SKM-1 treated with dmso at 0.1 percent for 144 hours (cell line): ENCODE measurements at regions not wholly inside any gene's neighbourhood (a gene's known extent, or its start where the extent isn't known, plus 50 kb on each side); places are given as distances from the start of the nearest gene placed in this dataset.

Source experiments
- DNase-seq: peaks from one replicate; lab custom pipeline; 2025; ENCODE audit not compliant: unreplicated experiment; lab: John Stamatoyannopoulos, UW

DNA sequence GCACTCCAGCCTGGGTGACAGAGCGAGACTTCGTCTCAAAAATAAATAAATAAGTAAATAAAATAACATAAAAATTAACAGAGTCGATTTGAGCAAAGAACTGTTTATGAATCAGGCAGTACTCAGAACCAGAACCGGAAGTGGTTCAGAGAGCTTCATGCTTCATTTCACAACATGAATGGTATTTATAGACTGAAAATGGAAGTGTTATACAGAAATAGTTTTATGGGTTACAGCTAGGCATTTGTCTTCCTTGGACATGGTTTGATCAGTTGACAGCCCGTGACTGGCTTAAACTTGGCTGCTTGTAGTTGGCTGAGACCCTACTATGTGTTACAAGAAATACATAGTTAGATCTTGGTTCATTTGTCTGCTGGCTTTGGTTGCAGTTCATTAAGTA lies 216.0 kb upstream of the MCTP2 start:
- DNase-seq: no peak

DNA sequence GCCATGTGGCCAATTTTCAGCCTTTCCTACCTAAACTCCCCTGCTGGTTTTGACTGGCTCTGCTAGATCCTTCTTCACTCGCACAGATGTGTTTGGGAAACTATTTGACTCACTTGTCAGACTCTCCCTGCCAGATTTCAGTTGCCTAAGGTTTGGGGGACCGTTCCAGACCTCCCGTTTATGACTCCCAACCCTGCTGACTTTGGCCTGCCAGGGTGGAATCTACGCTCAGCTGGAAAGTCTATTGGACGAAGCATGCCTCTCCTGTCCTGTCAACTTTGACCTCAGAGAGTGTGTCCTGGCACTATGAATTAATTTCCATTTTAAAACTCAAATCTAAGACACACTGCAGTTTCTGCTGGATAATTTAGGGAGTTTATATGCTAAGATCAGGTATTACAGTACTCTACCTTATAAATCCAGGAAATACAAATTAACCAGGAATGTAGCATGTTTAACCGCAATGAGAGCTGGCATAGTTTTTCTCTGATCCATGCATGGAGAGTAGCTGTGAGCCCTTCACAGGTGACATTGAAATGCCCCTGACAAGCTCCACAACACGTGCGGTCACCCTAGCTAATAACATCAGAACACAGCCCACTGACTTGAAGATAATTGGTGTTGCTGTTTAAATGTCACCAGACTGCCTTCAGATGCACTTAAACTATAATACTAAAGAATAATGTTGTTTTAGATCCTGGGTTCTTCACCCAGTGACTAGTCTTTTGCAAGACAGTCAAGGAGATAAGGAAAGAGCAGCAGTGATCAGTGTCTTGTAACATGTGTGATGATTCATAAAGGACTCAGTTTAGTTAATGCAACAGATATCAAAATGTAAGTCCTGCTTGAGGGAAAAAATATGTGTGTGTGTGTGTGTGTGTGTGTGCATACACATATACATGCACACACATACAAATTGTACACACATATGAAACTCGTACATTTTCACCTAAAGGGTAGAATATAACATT lies 223.0 kb upstream of the MCTP2 start:
- no peak for DNase-seq

DNA sequence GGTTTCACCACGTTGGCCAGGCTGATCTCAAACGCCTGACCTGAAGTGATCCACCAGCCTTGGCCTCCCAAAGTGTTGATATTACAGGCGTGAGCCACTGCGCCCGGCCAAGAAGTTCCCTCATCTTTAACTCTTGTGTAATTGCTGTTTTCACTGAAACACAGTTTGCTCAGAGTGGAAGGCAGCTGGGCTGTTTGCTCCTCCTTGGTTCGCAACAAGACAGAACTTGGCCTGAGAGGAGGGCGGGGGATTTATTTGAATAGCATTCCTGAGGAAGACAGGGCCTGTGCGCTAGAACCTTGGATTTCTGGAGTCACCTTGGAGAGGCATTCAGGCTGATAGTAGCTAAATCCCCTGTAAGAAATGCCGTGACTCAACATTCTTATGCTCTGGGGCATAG lies 226.7 kb upstream of the MCTP2 start:
- no peak for DNase-seq

DNA sequence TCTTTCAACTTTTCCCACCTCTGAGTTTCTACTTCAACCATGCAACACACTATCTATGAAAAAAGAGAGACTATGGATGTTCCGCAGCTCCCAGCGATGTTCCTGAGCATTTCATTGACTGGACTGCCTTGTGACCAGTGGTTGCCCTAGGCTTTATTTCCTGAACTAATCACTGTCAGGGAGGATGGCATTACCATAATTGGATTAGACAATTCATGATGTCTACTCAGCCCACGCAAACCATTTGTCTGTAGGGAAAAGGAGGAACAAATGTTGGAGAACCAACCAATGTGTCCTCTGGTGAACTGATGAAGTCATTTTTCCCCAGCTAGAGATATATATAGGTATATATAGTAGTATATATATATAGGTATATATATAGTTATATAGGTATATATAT lies 229.3 kb upstream of the MCTP2 start:
- DNase-seq: no peak

DNA sequence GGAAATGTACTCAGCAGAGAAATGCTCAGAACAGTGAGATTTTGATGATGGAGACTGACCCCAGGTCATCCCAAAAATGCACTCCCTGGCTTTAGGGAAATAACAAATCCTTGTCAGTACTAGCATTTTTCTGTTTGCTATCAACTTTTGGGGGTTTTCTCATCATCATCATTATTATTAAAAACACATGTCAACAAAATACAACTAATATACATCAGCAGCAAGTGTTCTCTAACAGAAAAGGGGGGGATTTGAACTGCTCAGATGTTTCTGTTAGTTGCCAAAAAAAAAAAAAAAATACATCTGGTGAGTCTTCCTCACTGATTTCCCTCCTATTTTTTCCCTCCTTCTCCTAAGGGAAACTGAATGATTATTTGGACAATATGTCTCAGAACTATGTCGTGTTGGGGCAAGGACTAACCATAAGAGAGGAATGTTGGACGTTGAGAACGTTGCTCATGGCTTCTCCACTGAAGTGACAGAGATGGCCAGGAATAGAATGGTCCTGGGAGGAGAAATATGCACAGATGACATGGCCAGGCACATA lies 230.0 kb upstream of the MCTP2 start:
- DNase-seq: no peak

DNA sequence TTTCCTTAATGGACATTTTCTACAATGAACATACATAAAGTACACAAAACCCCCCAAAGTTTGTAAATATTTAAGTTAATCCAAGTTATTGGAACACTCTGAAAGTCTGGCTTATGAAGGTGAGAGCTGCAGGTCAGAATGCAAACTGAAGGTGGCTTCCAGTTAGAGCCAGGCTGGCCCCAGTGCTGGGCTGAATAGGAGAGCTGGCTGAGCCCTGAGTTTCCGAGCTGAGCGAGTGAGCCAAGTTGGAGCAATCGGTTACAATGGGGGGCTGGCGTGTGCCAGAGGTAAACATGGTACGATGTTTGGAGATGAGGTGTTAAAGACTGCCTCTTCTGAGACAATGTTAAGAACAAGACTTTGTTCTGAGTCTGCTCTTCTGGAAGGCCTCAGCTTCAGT lies 230.8 kb upstream of the MCTP2 start:
- DNase-seq: no peak

DNA sequence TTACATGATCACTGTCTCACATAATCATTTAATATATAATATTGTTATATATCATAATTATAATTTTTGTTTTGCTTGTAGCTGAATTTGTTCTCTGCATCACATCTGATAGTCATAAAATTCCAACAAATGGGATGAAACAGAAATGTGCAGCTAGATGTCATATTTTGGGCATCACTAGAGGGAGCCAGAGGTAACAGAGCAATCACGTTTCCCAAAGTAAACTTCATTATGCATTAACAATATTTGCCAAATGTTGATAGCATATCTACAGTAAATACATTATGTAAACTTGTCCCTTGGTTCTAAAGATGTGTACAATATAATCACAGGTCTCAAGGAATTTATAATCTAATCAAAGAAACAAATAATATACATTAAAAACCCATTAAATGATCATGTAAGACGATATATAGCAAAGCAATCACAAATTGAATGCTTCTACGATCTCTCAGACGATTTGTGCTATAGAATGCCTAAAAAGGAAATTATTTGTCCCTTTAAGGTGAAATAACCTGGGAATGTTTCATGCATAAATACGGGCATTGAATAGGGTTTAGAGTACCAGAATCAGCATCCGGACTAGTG lies 234.2 kb upstream of the MCTP2 start:
- no peak for DNase-seq

DNA sequence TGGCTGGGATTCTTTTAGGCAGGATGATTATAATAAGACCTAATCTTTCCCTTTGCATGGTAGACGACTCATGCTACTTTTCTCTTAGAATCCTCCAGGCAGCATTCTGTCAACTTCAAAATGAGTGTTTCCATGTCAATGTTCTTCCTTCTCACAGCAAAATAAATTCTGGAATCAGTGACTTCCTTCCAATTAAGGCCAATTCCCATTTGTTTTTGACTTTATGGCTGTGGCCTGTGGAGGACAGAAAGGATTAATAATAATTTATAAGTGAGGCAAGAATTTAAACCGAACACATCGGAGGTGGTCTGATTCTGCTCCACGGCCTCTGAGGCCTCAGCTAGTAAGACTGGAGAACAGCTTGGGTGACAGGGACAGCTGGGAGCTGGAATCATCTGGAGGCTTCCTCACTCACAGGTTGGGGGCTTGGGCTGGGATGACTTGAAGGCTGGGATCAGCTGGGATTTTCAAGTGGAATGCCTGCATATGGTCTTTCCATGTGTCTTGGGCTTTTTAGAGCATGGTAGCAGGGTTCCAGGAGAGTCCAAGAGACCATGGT lies 241.8 kb upstream of the MCTP2 start:
- no peak for DNase-seq

DNA sequence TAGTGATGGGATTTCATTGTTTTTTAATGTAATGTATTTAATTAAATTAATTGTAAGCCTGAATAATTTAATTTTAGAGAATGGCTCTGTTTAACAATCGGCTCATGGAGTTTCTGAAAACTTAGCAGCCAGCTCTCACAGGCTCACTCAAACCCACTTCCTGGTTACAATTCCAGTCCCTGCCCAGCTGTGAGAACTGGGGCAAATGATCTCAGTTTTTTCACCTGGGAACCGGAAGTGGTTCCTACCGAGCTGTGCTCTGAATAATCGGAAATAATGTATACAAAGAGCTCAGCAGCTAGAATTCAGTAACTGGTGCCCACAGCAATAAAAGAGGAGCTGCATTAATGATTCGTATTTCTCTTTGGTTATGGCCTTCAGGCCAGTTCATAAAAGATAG lies 244.3 kb upstream of the MCTP2 start:
- DNase-seq: no peak

DNA sequence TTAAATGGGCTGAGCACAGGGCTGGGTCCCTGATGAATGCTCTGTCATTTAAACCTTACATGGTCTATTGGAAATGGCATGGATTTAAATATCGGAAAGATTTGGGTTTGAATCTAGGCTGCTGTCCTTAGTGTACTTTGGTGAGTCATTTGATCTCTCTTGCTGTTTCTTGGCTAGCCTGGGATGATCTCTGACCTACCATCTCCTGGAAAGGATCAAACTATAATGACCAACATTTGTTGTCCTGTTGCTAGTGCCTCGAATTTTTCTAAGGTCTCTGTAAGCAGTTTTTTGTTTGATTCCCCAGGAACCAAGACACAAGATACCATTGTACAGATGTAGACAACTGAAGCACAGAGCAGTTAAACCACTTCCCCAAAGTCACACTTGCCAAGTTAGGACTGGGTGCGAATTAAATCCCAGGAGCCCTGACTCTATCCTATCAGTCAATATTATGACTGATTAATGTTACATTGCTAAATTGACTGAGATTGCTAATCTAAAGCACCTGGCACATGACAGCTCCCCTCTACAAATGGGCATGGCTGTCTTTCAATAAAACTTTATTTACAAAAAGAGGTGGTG lies 244.9 kb upstream of the MCTP2 start:
- no peak for DNase-seq

DNA sequence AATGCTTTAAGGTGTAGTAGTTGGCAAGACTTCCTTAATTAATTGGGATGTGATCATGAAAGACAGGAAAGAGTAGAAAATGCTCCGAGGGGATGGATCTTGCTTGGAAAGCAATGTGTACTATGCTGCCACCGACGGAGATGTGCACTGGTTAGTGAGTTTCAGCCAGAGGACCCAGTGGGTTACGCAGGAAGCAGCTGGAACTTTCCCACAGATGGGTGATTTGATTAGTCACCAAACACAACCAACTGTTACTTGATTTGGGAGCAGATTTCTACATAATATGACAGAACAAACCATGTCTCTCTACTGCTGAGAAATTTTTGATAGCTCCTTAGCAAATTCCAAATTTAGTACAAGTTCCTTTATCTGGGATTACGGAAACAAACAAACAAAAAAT lies 245.4 kb upstream of the MCTP2 start:
- DNase-seq: no peak

DNA sequence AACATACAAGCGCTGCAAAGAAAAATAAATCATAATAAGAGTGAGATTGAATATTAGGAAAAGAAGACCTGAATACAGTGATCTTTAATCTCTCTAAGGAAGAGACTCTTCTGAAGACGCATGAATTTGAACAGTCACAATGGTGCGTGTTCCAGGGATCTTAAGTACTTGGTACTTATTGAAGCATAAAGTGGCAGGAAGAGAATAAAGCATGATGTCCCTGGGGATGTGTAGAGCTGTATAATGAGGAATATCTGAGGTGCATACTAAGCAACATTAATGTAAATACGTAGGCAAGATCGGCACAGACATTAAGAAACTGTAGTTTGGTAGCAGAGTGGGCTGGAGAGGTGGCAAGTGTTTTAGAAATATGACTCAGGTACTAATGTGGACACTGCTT lies 246.2 kb upstream of the MCTP2 start:
- no peak for DNase-seq

DNA sequence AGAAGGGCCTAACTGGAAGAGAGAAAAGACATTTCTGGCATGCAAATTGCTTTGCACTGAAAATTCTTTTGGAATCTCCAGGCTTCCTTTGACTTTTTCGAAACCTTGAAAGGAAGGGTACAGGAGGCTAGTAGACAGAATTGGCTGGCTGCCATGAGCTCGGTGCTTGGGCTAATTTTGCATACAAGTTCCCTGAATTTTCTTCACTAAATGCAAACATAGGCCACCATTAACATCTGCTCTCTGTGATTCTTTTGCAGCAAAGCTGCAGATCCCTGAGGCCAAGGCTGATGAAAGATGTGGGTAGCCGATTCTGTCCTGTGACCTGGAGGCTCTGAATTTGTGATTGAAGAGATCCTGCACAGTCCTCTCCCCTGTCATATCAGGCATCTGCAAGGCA lies 247.8 kb upstream of the MCTP2 start:
- DNase-seq: no peak

DNA sequence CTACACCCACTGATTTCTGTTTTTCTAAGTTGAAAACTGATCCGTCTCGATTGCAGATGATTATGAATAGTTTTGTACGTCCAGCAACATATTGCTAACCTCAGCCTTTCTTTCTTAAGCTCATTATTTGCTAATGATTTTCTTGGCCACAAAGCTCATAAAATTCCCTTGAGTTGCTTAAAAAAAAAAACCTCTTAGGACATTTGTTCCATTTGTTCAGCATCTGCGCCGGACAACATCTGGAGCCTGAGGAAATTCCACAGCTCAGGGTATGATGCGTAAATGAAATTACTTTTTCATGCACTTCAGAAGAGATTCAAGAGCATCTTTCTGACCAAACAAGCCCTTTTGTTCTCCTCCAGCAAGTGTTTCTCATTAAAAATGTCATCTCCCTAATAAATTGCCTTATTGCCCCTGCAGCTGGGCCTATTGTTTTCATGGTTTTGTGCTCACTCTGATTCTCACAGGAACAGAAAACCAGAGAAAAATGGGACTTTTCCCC lies 249.1 kb upstream of the MCTP2 start:
- no peak for DNase-seq

DNA sequence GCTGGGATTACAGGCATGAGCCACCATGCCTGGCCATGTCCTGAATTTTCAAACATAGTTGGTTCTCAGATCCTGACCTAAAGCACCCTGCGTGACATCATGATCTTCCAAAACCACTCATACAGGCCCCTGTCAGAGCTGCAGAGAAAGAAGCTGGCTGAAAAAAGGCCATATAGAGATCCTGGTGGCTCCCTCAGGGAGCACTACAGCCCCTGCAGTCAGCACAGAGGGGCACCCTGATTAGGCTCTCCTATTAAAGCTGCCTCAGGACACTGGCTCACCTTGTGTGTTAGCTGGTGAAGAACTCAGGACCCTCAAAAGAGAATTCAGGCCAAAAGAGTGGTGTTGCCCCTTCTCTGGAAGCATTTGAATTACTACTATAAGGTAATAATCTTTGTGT lies 249.7 kb upstream of the MCTP2 start:
- no peak for DNase-seq

DNA sequence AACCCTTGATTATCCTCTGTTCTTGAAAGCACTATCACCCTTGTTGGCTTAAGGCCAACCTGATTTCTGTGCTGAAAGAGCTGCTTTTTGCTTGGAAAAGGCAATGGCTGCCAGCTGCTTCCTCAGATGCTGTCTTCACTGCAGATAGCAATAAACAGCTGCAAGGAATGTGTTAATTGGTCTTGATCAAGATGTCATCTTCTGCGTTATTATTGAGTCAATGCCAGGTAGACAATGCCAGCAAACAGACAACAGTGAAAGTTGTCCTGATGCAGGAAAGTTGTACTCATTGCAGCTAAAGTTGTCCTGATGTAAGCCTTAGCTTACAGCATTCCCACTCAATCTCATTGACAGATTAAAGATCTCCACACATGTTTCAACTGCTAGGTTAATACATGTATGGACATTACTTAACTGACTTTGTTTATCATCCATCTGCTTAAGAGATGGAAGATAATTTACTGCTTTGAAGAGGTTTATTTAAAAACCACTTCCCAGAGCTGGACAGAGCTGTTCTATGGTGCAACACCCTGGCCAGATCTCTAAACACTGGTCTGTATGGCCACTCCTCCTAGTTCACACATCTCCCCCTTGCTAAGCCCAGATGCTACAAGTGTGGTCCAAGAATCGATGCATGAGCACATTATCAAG lies 251.0 kb upstream of the MCTP2 start:
- DNase-seq: no peak

DNA sequence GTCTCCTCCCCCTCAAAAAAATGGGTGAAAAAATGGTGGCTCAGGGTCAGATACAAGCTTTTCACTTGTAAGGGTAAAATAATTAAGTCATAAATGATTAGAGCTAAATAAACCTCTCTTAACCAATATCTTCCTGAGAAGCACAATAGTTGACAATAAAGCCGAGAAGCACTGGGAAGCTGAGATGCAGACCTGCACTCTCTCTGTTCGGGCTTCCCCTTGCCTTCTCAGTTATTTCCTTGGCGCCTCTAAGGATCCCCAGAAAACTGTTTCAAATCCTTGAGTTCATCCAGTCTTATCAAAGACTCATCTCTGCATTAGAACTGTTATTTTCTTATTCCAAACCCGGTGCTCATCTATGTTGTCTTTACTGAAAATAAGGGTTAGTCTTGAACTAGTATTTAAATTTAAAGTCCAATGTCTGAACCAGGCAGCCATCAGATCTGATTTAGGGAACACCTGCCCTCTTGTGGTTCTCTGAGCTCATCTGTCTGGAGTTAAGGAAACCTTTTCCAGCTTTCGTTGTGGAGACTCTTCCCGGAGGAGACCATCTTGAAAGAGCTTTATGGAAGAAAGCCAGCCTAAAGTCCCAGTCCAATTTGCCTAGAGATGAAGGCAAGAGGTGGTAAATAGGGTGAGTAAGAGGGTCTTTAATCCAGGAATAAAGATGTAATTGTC lies 256.4 kb upstream of the MCTP2 start:
- DNase-seq: no peak

DNA sequence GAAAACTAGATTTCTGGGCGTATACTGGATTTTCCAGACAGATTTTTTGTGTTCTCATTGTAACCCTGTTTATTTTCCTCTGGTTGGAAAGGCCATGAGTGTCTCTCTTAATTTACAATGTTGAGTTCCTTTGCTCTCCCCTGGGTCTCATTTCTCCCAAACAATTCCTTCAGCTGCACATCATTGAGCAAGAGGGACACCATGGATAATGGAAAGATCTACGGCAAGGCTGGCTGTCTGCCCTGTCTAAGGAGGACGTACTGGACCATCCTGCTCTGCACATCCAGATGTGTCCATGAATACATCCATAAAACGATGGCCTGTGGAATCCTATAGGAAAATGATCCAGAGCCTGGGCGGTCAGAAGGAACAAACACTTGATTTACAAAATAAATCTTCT lies 258.1 kb upstream of the MCTP2 start:
- DNase-seq: no peak

DNA sequence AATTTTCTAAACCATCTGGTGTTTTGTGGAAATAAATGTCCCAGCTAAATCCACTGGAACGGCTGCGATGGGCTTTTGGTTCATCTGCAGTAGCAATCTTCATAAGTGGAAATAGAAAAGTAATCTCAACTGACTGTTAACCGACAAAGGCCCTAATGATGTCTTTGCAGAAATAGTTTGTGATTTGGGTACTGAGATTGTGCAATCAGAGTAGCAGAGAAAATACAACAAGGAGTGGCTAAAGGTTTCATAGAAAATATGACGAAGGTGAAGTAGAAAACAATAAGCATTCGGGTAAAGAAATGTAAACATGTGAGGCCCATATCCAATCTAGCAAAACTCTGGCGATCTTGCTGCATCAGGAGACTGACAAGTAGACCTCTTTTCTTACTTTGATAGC lies 262.6 kb upstream of the MCTP2 start:
- no peak for DNase-seq

DNA sequence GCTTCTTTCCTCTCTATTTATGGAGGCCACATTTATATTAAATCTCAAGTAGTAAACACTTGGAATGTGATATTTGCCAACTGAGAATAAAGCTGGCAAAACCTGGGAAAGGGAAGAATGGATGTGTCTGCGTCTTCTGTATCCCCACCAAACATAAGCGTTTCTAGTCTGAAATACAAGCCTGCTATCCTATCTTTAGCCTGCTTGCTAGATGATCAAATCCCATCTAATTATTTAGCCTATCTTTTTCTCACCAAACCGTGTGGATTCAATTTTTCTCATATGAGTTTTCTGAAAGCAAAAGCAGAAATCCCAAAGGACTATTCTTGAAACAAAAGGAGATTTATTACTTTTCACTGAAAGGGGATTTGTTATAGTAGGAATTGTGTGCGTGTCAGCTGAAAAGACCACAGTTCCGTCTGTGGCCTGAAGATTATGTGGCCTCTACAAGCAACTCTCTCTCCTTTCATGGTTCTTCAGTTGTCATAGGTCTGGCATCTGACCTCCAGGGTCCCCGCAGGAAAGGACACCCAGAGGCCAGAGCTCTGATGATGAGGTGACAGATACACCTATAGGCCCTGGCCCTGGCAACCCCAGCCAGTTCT lies 266.0 kb upstream of the MCTP2 start:
- DNase-seq: no peak
